Breast epithelium (tissue), 3 donors: ENCODE measurements at regions not wholly inside any gene's neighbourhood (a gene's known extent, or its start where the extent isn't known, plus 50 kb on each side); places are given as distances from the start of the nearest gene placed in this dataset.

Experiments used
- CTCF ChIP-seq, 3 donors: fragments of 450-650 bp; IDR thresholded peaks; one replicate each; pipeline ENCODE4 v1.5.1; 2016 to 2017; ENCODE audit warnings: antibody characterized with exemption in 3 of 3, mild to moderate bottlenecking in 3 of 3, moderate library complexity in 3 of 3
- POLR2AphosphoS5 ChIP-seq, 3 donors: sonication (generic); formaldehyde crosslinking; IDR thresholded peaks; one replicate each; pipeline ENCODE4 v1.6.1; 2017; ENCODE audit warnings: antibody characterized with exemption in 3 of 3

- TF ChIP-seq POLR2AphosphoS5 (IDR thresholded peaks at IDR 0.05) (no peak), CTCF (IDR thresholded peaks at IDR 0.05) (no peak)
Measured at GRCh38 chr11:39772525-39773137, 1686.8 kb downstream of the LRRC4C start.
